T47D (cell line): ENCODE measurements at regions not wholly inside any gene's neighbourhood (a gene's known extent, or its start where the extent isn't known, plus 50 kb on each side); places are given as distances from the start of the nearest gene placed in this dataset.

Experiments
- DNase-seq, 2 experiments: peaks; one replicate each; pipeline versions ENCODE4 v3.0.0 to v3.0.0-alpha.2; 2011 to 2012; ENCODE audit warnings: low read depth in 1 of 2, low spot score in 1 of 2
- JUND ChIP-seq: IDR thresholded peaks from 2 replicates; pipeline ENCODE4 v1.6.1; 2012; ENCODE audit warnings: low read depth
- in situ Hi-C: cut with HindIII; loops from 2 replicates; pipeline ENCODE4 v1.10.0; 2016; ENCODE audit warnings: low sequenced_read_pairs, low pct_unique_long_range_greater_than_20kb

DNA sequence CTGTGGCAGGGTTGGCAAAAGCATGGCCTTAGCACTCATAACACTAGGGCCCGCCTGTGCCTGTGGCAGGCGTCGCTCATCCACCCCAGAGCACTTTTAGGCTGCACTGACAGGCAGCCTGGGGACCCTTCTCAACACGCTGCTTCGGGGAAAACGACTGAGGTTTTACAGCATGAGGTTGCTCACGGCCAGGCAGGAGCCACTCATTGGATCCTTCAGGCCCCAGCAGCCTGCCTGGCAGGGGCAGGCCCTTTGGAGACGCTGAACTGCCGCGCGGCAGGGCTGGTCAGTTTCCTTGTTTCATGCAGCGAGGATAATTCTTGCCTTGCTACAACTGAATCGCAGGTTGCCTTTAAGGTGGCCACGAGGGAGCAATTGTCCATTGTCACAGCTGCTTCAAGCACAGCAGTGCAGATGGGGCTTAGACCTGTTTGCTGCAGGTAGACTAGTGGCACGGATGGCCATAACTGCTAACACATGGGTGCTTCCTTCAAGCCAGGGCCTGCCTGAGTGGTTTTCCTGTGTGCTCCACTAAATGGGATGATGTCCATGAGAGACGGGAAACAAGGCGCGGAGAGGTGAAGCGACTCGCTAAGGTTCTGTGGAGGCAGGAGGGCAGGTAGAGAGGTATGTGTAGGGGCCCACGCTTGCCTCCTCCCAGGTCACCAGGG, 49.9 kb upstream of the HS6ST1 start:
- in situ Hi-C loops: no loop called here
- no peak for DNase-seq
- no peak for TF ChIP-seq JUND

DNA sequence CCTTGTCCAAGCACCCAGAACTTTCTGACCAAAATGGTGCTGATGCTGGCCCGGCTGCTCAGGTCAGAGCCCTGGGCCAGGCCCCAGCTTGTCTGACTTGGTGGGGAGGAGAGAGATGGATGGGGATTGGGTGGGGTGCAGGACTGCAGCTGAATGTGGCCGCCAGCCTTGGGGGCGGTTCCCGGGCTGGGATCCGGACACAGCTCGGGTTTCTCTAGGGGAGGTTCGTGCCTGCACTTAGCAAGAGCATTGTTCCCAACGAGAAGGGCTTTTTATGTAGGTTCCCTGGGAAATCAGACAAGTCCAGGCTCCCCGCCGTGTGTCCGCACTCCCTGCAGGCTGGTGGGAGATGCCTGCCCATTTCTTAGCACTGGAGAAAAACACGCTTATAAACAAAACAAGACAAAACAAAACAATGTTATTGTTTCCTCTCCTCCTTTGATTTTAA, 50.5 kb upstream of the HS6ST1 start:
- TF ChIP-seq JUND: no peak
- DNase-seq: no peak
- in situ Hi-C loops: no loop called here

DNA sequence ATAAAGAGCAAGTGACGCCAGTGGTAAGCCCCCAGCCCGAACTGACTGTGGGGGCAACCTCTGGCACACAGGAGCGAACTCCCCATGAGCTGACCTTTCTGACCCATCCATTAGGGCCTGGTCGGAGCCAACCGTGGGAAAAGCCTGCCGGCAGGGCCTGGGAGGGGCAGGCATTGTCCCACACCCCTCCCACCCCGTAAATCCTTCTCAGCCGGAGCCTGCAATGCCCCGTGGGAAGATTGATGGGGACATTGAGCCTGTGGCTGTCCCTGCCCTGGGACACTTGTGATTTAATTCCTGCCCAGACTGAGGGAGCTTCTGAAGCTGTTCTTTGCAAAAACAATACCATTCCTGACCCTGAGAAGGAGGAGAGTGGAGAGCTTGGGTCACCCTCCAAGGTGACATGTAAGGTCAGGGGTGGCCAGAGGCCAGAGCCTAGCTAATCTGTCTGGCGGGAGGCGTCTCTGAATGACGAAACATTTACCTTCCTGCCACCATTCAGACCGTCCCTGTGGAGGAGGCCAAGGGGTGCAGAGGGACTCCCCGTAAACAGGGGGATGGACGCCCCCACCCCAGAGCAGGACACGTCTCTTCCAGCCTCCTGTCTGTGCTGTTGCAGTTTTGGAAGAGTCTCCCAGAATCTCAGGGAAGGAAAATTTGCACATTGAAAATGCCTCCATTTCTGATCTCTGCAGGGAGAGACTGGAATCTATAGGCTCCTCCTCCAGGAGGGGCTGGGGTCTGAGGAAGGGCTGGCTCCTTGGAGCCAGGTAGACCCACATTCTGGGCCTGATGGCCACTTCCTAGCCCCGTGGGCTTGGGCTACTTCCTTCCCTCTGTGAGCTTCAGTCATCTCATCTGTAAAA, 51.2 kb upstream of the HS6ST1 start:
- no peak for TF ChIP-seq JUND
- in situ Hi-C loops: no loop called here
- DNase-seq: no peak

DNA sequence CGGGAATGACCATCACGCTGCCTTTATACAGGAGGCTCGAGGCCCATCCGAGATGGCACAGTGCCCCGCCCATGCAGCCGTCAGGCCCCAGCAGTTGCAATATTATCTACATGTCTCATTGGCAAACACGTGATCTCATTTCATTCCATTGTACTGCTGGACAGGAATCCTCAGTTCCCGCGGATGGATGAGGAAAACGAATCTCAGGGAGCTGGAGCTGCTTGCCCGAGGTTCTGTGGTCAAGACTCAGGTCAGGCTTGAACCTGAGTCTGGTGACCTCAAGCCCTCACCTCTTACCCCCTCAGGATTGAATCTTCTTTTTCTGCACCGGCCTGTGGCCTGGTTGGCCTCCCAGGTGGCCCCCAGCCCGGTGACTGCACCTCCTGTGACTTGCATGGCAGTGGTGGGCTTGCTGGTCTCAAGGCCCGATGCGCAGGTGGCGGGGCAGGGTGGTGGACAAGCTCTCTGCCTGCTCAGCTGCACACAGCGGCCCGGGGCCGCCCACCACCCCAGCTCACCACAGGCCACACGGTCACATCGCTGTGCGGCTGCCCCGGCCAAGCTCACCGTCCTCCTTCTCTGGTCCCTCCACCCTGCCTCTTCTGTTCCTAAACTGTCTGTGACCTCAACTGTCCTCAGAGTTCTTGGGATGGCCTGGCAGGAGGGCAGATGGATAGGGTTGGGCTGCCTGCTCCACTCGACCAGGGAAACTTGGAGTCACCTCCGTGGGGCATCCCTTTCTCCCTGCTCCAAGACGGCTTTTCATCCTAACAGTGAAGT, 52.0 kb upstream of the HS6ST1 start:
- TF ChIP-seq JUND: no peak
- in situ Hi-C loops: no loop called here

DNA sequence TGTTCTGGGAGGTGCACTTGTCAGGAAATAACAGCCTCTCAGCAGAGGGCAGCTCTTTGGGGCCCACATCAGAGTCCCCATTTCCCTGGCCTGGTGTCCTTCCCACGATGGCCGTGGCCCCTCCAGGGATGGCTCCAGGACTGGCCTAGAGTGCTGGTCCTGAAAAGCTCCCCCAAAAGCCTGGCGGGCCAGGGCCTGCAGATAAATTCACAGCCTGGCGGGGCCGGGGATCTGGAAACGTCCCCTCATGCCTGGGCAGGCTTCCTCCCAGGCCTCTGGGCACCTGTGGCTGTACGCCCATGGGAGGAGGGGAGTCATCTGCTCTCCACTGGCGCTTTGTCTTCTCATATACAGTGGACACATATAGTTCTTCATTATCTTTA, 52.6 kb upstream of the HS6ST1 start:
- in situ Hi-C loops: no loop called here
- no peak for DNase-seq
- TF ChIP-seq JUND: no peak

More for the DNA sequence above, 52.0 kb upstream of the HS6ST1 start:
- DNase-seq: no peak

DNA sequence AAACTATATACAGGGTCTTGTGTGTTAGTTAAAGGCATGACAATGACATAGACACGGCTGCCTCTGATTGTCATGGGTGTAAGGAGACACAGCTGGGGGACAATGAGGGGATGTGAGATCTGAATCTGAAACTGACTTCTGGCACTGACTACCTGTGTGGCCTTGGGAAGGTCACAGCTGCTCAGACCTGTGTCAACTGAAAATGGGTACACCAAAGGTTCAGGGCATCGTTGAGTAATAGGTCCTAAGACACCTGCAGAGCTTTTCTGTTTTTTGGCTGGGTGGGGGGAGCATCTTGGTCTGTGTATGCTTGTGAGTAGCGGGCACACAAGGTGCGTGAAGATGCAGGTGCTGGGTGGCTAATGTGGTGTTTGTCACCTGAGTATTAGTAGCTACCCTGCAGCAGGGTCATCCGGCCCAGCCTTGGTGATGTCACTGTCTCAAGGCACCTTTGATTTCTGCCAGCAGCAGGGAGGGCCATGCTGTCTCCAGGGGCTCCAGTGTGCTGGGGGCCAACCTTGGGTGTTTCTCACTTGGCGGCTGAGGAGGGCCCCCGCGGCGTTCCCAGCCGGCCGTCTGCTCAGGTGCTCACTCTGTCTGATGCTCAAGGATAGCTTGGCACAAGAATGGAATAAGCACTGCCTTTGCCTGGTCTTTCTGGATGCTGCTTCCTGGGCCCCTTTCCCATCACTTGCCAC, 53.1 kb upstream of the HS6ST1 start:
- DNase-seq: no peak
- TF ChIP-seq JUND: no peak
- in situ Hi-C loops: no loop called here

DNA sequence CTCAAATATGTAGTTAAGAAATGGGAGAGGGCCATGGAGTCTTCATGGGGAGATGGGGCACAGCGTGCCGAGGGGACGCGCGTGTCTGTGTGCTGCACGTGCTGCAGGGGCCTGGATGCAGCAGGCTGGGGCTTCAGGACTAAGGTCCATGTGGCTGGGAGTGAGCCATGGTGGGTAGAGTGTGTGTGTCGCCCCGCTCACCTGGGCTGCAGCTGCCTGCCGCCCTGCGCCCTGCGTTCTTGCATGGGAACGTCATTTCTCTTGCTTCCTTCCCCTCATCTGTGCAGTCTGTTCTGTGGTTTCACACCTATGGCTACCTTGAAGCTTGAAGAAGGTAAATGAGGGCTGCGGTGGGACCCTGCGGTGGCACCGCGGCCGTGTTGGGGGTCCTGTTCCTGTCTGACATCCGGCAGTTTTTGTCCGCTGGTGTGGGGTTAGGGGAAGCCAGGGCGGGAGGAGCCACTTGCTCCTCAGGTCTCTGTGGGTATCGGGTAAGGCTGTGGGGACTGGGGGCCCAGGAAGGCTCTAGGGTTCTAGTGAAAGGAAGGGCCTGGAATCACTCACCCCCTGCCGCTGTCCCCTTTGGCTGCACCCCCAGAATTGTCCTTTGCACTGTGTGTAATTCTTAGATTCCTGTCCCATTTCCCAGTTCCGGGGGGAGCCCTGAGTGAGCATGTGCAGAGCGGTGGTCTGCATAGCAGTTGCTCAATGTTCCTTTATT, 54.1 kb upstream of the HS6ST1 start:
- in situ Hi-C loops: no loop called here
- no peak for DNase-seq
- no peak for TF ChIP-seq JUND

DNA sequence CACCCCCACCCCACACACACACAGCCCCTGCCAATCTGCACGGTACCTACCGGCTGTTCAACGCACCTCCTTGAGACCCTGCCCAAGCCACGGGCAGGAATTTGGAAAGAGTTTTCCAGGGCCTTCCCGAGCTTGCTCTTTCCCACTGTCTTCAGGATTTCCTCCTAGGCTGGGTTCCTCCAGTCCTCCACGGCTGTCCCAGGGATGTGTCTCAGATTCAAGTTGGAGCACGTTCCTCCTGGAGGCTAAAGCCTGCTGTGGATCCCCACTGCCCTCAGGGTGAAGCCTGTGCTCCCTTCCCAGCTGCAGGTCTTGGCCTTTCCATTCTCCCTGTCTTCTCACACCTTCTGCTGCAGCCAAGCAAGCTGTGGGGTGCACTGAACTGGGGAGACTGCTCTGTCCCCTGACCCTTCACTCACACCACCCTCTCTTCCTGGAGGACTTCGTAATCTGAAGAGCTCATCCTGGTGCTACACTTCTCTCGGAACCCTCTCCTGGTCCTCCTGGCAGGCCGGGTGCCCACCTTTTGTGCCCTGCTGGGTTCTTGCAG, 54.9 kb upstream of the HS6ST1 start:
- no peak for DNase-seq
- in situ Hi-C loops: no loop called here
- TF ChIP-seq JUND: no peak

DNA sequence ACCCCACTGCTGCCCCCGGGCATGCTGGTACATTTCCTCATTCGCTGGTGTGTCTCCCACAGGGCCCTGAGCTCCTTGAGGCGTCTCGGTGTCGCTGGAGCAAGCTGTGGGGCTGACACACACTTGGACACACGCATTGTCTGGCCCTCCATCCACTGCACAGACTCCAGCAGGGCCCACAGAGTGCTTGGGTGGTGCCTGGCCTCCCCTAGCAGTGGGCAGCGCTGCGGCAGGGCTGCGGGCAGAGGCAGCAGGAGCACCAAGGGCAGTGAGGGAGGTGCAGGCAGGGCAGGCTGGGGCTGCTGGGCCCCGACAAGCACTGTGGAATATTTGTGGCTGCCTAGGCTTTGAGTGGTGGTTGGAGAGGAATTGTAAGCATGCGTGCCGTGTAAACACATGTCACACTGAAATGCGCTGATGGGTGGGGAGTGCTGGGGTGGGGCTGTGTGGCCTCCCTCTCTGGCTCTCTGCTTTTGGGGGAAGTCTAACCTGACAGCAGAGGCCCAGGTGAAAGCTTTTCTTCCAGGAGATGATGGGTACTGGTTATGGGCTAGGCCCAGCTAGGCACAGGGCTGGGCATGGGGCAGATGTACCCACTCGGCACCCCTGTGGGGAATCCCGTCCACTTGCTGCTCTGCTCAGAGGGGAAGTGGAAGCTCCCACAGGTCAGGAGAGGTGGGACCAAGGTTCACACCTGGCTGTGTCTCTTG, 55.5 kb upstream of the HS6ST1 start:
- no peak for TF ChIP-seq JUND
- in situ Hi-C loops: no loop called here
- peak in 1 of 2 experiments; percentile 84 for DNase-seq

DNA sequence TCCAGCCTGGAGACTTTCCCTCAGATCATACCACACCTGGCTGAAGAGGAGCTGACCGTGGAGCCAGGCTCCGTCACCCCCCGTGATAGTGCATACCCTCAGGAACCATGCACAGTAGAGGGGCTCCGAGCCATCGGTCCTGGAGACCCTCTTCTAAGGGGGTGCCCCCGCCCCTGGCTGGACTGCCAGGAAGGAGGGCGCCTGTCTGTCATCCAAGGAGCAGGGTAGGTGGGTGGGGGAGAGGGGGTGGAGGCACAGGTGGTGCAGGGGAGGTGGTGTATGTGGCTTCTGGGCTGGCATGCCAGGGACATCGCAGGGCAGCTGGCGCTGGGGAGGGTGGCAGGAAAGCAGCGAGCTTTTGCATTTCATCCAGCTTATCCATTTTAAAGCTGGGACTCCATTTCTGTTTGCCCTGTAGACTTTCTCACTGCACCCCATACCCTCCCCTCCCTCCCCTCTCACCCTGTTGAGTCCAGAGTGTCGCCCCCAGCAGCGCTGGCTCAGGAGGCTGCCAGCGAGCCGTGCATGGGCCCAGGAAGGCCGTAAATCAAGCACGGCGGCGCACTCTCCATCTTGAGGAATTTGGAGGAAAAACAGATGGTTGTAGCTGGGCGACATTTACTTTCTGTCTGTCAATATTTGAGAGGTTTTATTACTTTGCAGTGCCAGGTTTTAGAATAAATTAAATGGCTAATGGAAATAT, 56.2 kb upstream of the HS6ST1 start:
- peak in 1 of 2 experiments; percentile 40 for DNase-seq
- in situ Hi-C loops: no loop called here
- TF ChIP-seq JUND: no peak
